ENCODE measurements at regions not wholly inside any gene's neighbourhood (a gene's known extent, or its start where the extent isn't known, plus 50 kb on each side); places are given as distances from the start of the nearest gene placed in this dataset.

- no peak for DNase-seq
These were observed 189.8 kb downstream of the HHIPL2 start for GRCh38 chr1:222358100-222358499.

GRCh38 chr1:222357252-222357651 is 190.7 kb downstream of the HHIPL2 start:
- no peak for DNase-seq

- DNase-seq = no peak
These were observed 200.3 kb downstream of the HHIPL2 start for GRCh38 chr1:222347627-222348026.

GRCh38 chr1:222346955-222347354 is 200.9 kb downstream of the HHIPL2 start:
- DNase-seq = no peak

GRCh38 chr1:222339376-222339947 is 208.4 kb downstream of the HHIPL2 start:
- no peak for DNase-seq

- DNase-seq = no peak
These were observed 212.3 kb downstream of the HHIPL2 start for GRCh38 chr1:222335586-222335985.

GRCh38 chr1:222334026-222334680 is 213.8 kb downstream of the HHIPL2 start:
- DNase-seq = no peak

GRCh38 chr1:222331765-222332164 is 216.1 kb downstream of the HHIPL2 start:
- DNase-seq = no peak

- DNase-seq = no peak
These were observed 216.6 kb downstream of the HHIPL2 start for GRCh38 chr1:222331340-222331739.

- no peak for DNase-seq
These were observed 218.3 kb downstream of the HHIPL2 start for GRCh38 chr1:222329493-222330045.

GRCh38 chr1:222326710-222327036 is 221.2 kb downstream of the HHIPL2 start:
- no peak for DNase-seq

- no peak for DNase-seq
These were observed 221.7 kb downstream of the HHIPL2 start for GRCh38 chr1:222326006-222326709.

GRCh38 chr1:222325506-222325905 is 222.4 kb downstream of the HHIPL2 start:
- no peak for DNase-seq

- no peak for DNase-seq
These were observed 233.1 kb downstream of the HHIPL2 start for GRCh38 chr1:222314839-222315238.

GRCh38 chr1:222310836-222311235 is 237.1 kb downstream of the HHIPL2 start:
- DNase-seq = peak; percentile 18

GRCh38 chr1:222307621-222308020 is 240.3 kb downstream of the HHIPL2 start:
- no peak for DNase-seq

GRCh38 chr1:222306512-222306911 is 241.4 kb downstream of the HHIPL2 start:
- DNase-seq = no peak

- DNase-seq = no peak
These were observed 241.9 kb downstream of the HHIPL2 start for GRCh38 chr1:222306011-222306410.

- no peak for DNase-seq
These were observed 246.3 kb downstream of the HHIPL2 start for GRCh38 chr1:222301652-222302051.

GRCh38 chr1:222299524-222299923 is 248.4 kb downstream of the HHIPL2 start:
- no peak for DNase-seq

- no peak for DNase-seq
These were observed 257.0 kb downstream of the HHIPL2 start for GRCh38 chr1:222290866-222291265.

GRCh38 chr1:222288053-222288452 is 259.9 kb downstream of the HHIPL2 start:
- peak; percentile 50 for DNase-seq

GRCh38 chr1:222286011-222286410 is 261.9 kb downstream of the HHIPL2 start:
- DNase-seq = no peak

GRCh38 chr1:222285526-222285925 is 262.4 kb downstream of the HHIPL2 start:
- no peak for DNase-seq

Measured in CD4-positive, alpha-beta T cell treated with Interferon gamma for 1 hour (primary cell).